MM.1S (cell line): ENCODE measurements at regions not wholly inside any gene's neighbourhood (a gene's known extent, or its start where the extent isn't known, plus 50 kb on each side); places are given as distances from the start of the nearest gene placed in this dataset.

Experiments used
- CTCF ChIP-seq: fragments of 300-600 bp; sonication (generic); IDR thresholded peaks from 2 replicates; pipeline ENCODE4 v1.5.1; 2016; ENCODE audit warnings: antibody characterized with exemption, low read length, mixed read lengths
- EZH2 ChIP-seq: fragments of 300-600 bp; sonication (generic); optimal IDR thresholded peaks from 2 replicates; pipeline ENCODE3; 2017; ENCODE audit warnings: low read depth, mild to moderate bottlenecking, antibody characterized with exemption, low read length, mixed read lengths
- EZH2phosphoT487 ChIP-seq: fragments of 300-600 bp; sonication (generic); IDR thresholded peaks from 2 replicates; pipeline ENCODE4 v1.6.1; 2018; ENCODE audit warnings: antibody characterized with exemption, low read length

- TF ChIP-seq CTCF = no peak
- TF ChIP-seq EZH2phosphoT487 = no peak
- no peak for TF ChIP-seq EZH2
Observed at GRCh38 chr11:36948460-36949127, 350.6 kb upstream of the RAG2 start.
